Suprapubic skin (tissue), 4 donors: ENCODE measurements at regions not wholly inside any gene's neighbourhood (a gene's known extent, or its start where the extent isn't known, plus 50 kb on each side); places are given as distances from the start of the nearest gene placed in this dataset.

ENCODE experiments used
- DNase-seq, 2 donors: peaks; one replicate each; pipeline ENCODE4 v3.0.0-alpha.2; 2019; ENCODE audit warnings: low spot score in 2 of 2
- H3K27ac ChIP-seq: fragments of 200-600 bp; sonication (generic); one replicate; pipeline ENCODE4 v1.5.1; 2019
- H3K27me3 ChIP-seq: fragments of 200-600 bp; sonication (generic); one replicate; pipeline ENCODE4 v1.5.1; 2019
- H3K36me3 ChIP-seq: fragments of 200-600 bp; sonication (generic); one replicate; pipeline ENCODE4 v1.5.1; 2019
- H3K4me1 ChIP-seq: fragments of 200-600 bp; sonication (generic); one replicate; pipeline ENCODE4 v1.5.1; 2019
- H3K4me3 ChIP-seq: fragments of 200-600 bp; sonication (generic); one replicate; pipeline ENCODE4 v1.5.1; 2019; ENCODE audit warnings: mild to moderate bottlenecking
- H3K9me3 ChIP-seq: fragments of 200-600 bp; sonication (generic); one replicate; pipeline ENCODE4 v1.5.1; 2019
- EP300 ChIP-seq: sonication (generic); formaldehyde crosslinking; IDR thresholded peaks from one replicate; pipeline ENCODE4 v1.6.1; 2017; ENCODE audit warnings: antibody characterized with exemption
- POLR2A ChIP-seq, 2 donors: fragments of 450-650 bp; IDR thresholded peaks; one replicate each; pipeline ENCODE4 v1.6.1; 2017; ENCODE audit warnings: antibody characterized with exemption in 2 of 2, mild to moderate bottlenecking in 2 of 2, moderate library complexity in 2 of 2
- POLR2AphosphoS5 ChIP-seq, 3 donors: sonication (generic); formaldehyde crosslinking; IDR thresholded peaks; one replicate each; pipeline ENCODE4 v1.6.1; 2017; ENCODE audit warnings: antibody characterized with exemption in 3 of 3
- WGBS: methylation state at CpG from one replicate; pipeline ENCODE4 v1.1.5; 2018; 5-methylcytosine and 5-hydroxymethylcytosine counted together
- TF ChIP-seq, protein P1 (sequence below), 2 donors: fragments of 200-600 bp in 1 of 2; fragments of 450-650 bp in 1 of 2; sonication (generic) in 1 of 2; IDR thresholded peaks; one replicate each; pipeline ENCODE4 v1.5.1; 2016 to 2019; ENCODE audit warnings: antibody characterized with exemption in 2 of 2, mild to moderate bottlenecking in 1 of 2, moderate library complexity in 1 of 2

DNA sequence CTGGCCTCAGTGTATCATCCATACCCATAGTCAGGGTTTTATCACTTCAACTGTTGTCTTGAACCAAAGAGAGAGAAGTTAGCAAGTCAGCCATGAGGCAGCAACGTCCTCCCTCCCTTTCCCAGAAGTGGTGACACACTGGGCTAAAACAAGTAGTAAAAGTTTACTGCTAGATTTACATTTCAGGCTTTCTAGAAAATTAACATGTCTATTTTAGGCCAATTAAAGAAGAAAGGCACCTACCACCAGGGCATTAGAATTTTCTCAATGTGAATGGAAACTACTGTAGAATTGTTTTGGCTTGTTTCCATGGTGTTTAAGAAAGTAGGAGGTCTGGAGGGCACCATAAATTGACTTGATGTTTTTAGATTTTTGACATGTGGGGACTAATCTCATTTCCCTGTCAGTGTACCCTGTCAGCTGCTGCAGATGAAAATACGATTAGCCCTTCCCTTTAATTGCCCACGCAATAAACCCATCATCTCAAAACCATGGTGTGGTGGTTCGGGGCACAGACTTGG lies 121.8 kb upstream of the ELL2 start:
- Histone ChIP-seq H3K9me3 (no peaks in the 10 kb centered on the region), H3K36me3 (no peaks in the 10 kb centered on the region), H3K4me1 (peaks cover 7% of the 10 kb centered on the region), H3K4me3 (no peak overlapping the region), H3K27me3 (no peaks in the 10 kb centered on the region), H3K27ac (no peak overlapping the region)
- TF ChIP-seq EP300, result no peak
- no peak for DNase-seq
- WGBS, result 50% methylated on average over 4 of the region's 4 CpGs

DNA sequence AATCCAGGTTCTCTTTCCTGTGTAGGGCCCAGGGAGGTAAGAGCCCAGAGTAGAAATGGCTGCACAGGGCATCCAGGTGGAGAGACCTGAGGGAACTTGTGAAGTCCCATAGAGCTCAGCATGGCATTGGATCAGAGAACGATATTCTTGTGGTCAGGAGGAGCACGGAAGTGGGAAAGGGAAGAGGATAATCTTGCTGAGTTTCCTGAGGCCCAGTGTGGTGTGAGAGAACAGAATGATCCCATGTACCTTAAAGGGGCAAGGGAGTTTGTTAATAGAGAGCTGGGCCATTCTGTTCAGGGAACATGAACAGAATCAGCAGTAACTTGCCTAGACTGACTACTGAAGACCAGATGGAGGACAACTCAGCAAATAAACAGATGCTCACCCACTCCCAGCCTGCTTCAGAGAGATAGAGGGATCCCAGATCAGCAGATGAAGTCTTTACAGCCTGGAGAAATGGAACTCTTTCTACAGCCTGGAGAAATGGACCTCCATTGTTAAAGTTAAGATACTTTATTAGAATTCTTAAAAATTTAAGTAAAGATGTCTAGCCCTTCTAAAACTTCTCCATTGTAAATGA lies 119.7 kb upstream of the ELL2 start:
- 82% methylated on average over 2 of the region's 2 CpGs for WGBS
- H3K4me3 ChIP-seq, result no peak overlapping the region
- no peak for TF ChIP-seq EP300
- TF ChIP-seq, protein P1, sequence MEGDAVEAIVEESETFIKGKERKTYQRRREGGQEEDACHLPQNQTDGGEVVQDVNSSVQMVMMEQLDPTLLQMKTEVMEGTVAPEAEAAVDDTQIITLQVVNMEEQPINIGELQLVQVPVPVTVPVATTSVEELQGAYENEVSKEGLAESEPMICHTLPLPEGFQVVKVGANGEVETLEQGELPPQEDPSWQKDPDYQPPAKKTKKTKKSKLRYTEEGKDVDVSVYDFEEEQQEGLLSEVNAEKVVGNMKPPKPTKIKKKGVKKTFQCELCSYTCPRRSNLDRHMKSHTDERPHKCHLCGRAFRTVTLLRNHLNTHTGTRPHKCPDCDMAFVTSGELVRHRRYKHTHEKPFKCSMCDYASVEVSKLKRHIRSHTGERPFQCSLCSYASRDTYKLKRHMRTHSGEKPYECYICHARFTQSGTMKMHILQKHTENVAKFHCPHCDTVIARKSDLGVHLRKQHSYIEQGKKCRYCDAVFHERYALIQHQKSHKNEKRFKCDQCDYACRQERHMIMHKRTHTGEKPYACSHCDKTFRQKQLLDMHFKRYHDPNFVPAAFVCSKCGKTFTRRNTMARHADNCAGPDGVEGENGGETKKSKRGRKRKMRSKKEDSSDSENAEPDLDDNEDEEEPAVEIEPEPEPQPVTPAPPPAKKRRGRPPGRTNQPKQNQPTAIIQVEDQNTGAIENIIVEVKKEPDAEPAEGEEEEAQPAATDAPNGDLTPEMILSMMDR (IDR thresholded peaks at IDR 0.05), result no peak
- no peak for TF ChIP-seq POLR2A (IDR thresholded peaks at IDR 0.05)
- TF ChIP-seq POLR2AphosphoS5 (IDR thresholded peaks at IDR 0.05), result no peak
- H3K9me3 ChIP-seq, result no peaks in the 10 kb centered on the region
- peaks cover 7% of the 10 kb centered on the region for H3K4me1 ChIP-seq
- H3K27me3 ChIP-seq, result no peaks in the 10 kb centered on the region
- H3K36me3 ChIP-seq, result no peaks in the 10 kb centered on the region
- H3K27ac ChIP-seq, result no peak overlapping the region
- DNase-seq, result no peak

DNA sequence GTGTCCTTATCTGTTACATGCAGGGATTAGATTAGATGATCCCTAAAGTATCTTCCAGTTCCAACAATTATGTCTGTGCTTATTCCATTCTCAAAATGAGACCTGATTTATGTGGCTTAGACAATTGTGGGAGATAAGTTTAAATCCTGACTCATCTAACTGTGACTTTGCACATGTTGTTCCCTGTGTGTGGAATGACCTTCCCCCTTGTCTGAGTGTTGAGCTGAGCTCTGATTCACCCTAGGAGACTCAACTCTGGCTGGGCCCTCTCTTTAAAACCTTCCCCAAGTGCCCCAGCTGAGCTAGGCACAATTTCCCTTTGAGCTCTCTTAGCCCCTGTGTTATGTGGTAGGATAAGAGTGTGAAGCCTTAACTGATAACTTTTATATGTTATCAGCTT lies 118.9 kb upstream of the ELL2 start:
- no peak for TF ChIP-seq POLR2AphosphoS5 (IDR thresholded peaks at IDR 0.05)
- TF ChIP-seq, protein P1 (IDR thresholded peaks at IDR 0.05), result no peak
- TF ChIP-seq POLR2A (IDR thresholded peaks at IDR 0.05), result no peak
- TF ChIP-seq EP300, result no peak
- Histone ChIP-seq H3K4me1 (peaks cover 7% of the 10 kb centered on the region), H3K27ac (no peak overlapping the region)

DNA sequence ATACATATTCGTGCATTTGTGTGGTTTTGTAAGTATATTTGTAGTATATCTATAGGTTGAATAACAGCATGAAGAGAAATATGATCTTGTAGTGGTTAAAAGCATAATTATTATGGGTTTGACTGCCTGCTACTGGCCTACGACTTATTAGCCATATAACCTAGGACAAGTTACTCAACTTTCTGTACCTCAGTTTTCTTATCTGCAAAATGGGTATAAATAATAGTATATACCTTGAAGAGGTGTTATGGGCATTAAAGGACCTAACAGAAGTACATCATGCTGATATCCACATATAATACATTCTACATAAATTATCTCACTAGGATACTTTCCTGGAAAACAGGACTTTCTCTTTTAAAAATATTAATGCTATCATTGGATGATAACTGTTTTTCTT lies 118.3 kb upstream of the ELL2 start:
- Histone ChIP-seq H3K4me1 (peaks cover 5% of the 10 kb centered on the region), H3K27me3 (no peaks in the 10 kb centered on the region), H3K36me3 (no peaks in the 10 kb centered on the region), H3K27ac (no peak overlapping the region), H3K9me3 (no peaks in the 10 kb centered on the region), H3K4me3 (no peak overlapping the region)
- DNase-seq, result no peak
- WGBS, result 85% methylated on average over 2 of the region's 2 CpGs
- TF ChIP-seq, protein P1 (IDR thresholded peaks at IDR 0.05), result no peak
- TF ChIP-seq POLR2A (IDR thresholded peaks at IDR 0.05) (no peak), EP300 (no peak), POLR2AphosphoS5 (IDR thresholded peaks at IDR 0.05) (no peak)

More for the DNA sequence above, 118.9 kb upstream of the ELL2 start:
- Histone ChIP-seq H3K27me3 (no peaks in the 10 kb centered on the region), H3K4me3 (no peak overlapping the region), H3K9me3 (no peaks in the 10 kb centered on the region), H3K36me3 (no peaks in the 10 kb centered on the region)
- no peak for DNase-seq

DNA sequence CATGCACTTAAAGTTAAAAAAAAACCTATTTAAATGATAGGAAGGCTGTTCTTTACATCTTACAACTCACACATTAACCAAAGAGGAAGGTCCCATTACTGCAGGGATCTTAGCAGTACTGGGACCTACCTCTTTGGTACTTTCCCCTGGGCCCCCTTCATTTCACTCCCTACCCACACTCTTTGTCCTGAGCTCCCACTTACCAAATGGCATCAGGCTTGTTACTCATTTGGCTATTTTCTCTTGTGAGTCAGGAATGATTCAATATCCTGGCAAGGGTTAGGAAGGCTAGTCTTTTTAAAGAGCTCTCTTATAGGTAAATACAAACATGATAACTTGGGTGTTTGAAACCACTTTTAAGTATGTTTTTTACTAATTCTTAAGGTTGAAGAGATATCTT lies 117.4 kb upstream of the ELL2 start:
- TF ChIP-seq, protein P1 (IDR thresholded peaks at IDR 0.05), result no peak
- TF ChIP-seq POLR2AphosphoS5 (IDR thresholded peaks at IDR 0.05) (no peak), POLR2A (IDR thresholded peaks at IDR 0.05) (no peak), EP300 (no peak)
- Histone ChIP-seq H3K36me3 (no peaks in the 10 kb centered on the region), H3K4me3 (no peak overlapping the region), H3K27ac (no peak overlapping the region), H3K27me3 (no peaks in the 10 kb centered on the region), H3K9me3 (no peaks in the 10 kb centered on the region), H3K4me1 (no peaks in the 10 kb centered on the region)
- DNase-seq, result no peak

DNA sequence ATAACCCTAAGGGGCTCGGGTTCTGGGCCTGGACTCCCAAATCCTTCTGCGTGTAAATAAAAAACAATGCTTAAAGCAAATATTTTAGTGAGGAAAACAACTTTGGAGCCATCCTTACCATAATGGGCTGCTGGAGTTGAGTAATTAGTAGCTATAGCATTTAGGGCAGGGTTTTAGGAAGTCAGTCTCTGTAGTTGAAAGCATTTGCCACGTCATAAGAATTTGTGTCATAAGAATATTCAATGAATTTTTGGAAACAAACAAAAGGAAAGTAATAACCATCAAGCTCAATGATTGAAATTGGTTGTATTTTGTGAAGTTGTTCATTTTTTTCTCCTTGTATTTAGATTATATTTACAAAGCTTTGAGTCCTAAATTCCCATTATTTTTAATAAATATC lies 114.8 kb upstream of the ELL2 start:
- Histone ChIP-seq H3K27me3 (no peaks in the 10 kb centered on the region), H3K36me3 (no peaks in the 10 kb centered on the region), H3K27ac (no peak overlapping the region), H3K9me3 (no peaks in the 10 kb centered on the region), H3K4me3 (no peak overlapping the region), H3K4me1 (peaks cover 5% of the 10 kb centered on the region)
- no peak for DNase-seq
- TF ChIP-seq EP300, result no peak
- 70% methylated on average over 3 of the region's 3 CpGs for WGBS
